H1 (cell line): ENCODE measurements at regions not wholly inside any gene's neighbourhood (a gene's known extent, or its start where the extent isn't known, plus 50 kb on each side); places are given as distances from the start of the nearest gene placed in this dataset.
A peak's percentile ranks its signal among the peaks of the same experiment; 100 is the strongest.

Experiments used
- CTCF ChIA-PET: fragments of 300-600 bp; sonication (Branson Sonifier 250); formaldehyde crosslinking; loops from one replicate; lab custom pipeline; 2021; ENCODE audit not compliant: partially characterized antibody; lab: Charles Lee
- POLR2A ChIA-PET: fragments of 300-600 bp; sonication (Branson Sonifier 250); formaldehyde crosslinking; loops from one replicate; lab custom pipeline; 2021; ENCODE audit warnings: inconsistent platforms; ENCODE audit not compliant: partially characterized antibody; lab: Charles Lee
- DNase-seq, 2 experiments: peaks; one replicate each; pipeline versions ENCODE4 v3.0.0 to v3.0.0-alpha.2; 2010 to 2022; ENCODE audit warnings: low spot score in 2 of 2, low read depth in 1 of 2, mixed read lengths in 1 of 2
- FAIRE-seq: peaks from 2 replicates; lab custom pipeline; 2011; peaks lifted over from hg19 to GRCh38; lab: Jason Lieb, UNC
- H2AFZ ChIP-seq: 2 replicates; pipeline ENCODE4 v1.8.1; 2012; ENCODE audit warnings: low read length, inconsistent platforms
- H2AK5ac ChIP-seq: 2 replicates; pipeline ENCODE4 v1.6.1; 2013; ENCODE audit warnings: low read depth, low read length
- H2BK120ac ChIP-seq: replicated peaks from 2 replicates; pipeline ENCODE3; 2013; ENCODE audit warnings: low read depth, low read length, inconsistent platforms
- H2BK12ac ChIP-seq: 2 replicates; pipeline ENCODE4 v1.6.1; 2013; ENCODE audit warnings: low read depth, low read length
- H2BK15ac ChIP-seq: 2 replicates; pipeline ENCODE4 v1.6.1; 2013; ENCODE audit warnings: low read length
- H2BK20ac ChIP-seq: 2 replicates; pipeline ENCODE4 v1.6.1; 2013; ENCODE audit warnings: low read length
- H2BK5ac ChIP-seq: 2 replicates; pipeline ENCODE4 v1.6.1; 2013; ENCODE audit warnings: low read depth, low read length
- H3K14ac ChIP-seq: 2 replicates; pipeline ENCODE4 v1.6.1; 2013; ENCODE audit warnings: inconsistent platforms; ENCODE audit not compliant: insufficient read length
- H3K18ac ChIP-seq: 2 replicates; pipeline ENCODE4 v1.6.1; 2013; ENCODE audit warnings: low read length; ENCODE audit errors: extremely low read depth
- H3K23ac ChIP-seq: 2 replicates; pipeline ENCODE4 v1.6.1; 2013; ENCODE audit warnings: inconsistent platforms; ENCODE audit not compliant: insufficient read length
- H3K23me2 ChIP-seq: 2 replicates; pipeline ENCODE4 v1.6.1; 2013; ENCODE audit warnings: low read depth, low read length
- H3K27ac ChIP-seq: 2 replicates; pipeline ENCODE4 v1.6.1; 2011; ENCODE audit warnings: low read depth, low read length, inconsistent platforms
- H3K27me3 ChIP-seq, 4 experiments: replicated peaks in 1 of 4; 1 replicate in 1 of 4; 2 replicates in 3 of 4; pipeline versions ENCODE4 v1.6.1 to v1.8.1; 2011 to 2013; ENCODE audit warnings: low read length in 3 of 4, mild to moderate bottlenecking in 3 of 4, inconsistent platforms in 2 of 4, mixed read lengths in 2 of 4, moderate library complexity in 1 of 4; ENCODE audit not compliant: control insufficient read depth in 3 of 4, insufficient read depth in 3 of 4; ENCODE audit errors: extremely low read depth in 1 of 4
- H3K36me3 ChIP-seq, 4 experiments: 2 replicates each; pipeline versions ENCODE4 v1.6.1 to v1.8.1; 2011 to 2013; ENCODE audit warnings: mild to moderate bottlenecking in 4 of 4, low read length in 3 of 4, moderate library complexity in 2 of 4, control low read depth in 1 of 4, inconsistent platforms in 1 of 4; ENCODE audit not compliant: insufficient read depth in 4 of 4, control insufficient read depth in 2 of 4
- H3K4ac ChIP-seq: replicated peaks from 2 replicates; pipeline ENCODE3; 2013; ENCODE audit warnings: low read length, low read depth, mixed read lengths, inconsistent platforms; ENCODE audit not compliant: insufficient read length
- H3K4me1 ChIP-seq, 4 experiments: replicated peaks in 1 of 4; 1 replicate in 1 of 4; 2 replicates in 3 of 4; pipeline versions ENCODE4 v1.6.1 to v1.8.1; 2011 to 2013; ENCODE audit warnings: low read length in 3 of 4, inconsistent platforms in 2 of 4, mixed read lengths in 1 of 4; ENCODE audit not compliant: insufficient read depth in 4 of 4, control insufficient read depth in 3 of 4
- H3K4me2 ChIP-seq, 2 experiments: 2 replicates each; pipeline versions ENCODE4 v1.6.1 to v1.8.1; 2011 to 2013; ENCODE audit warnings: low read depth in 2 of 2, low read length in 2 of 2, control low read depth in 1 of 2, inconsistent platforms in 1 of 2, mild to moderate bottlenecking in 1 of 2; ENCODE audit not compliant: insufficient read depth in 1 of 2
- H3K4me3 ChIP-seq, 4 experiments: fragments of 200-600, 300-600 bp in 1 of 4; sonication (generic), shearing (Covaris generic), sonication (Bioruptor Twin) in 1 of 4; 2 replicates each; pipeline versions ENCODE4 v1.5.1 to v1.8.1; 2011 to 2016; ENCODE audit warnings: low read length in 4 of 4, low read depth in 3 of 4, control low read depth in 2 of 4, inconsistent platforms in 2 of 4, mild to moderate bottlenecking in 2 of 4, mixed read lengths in 1 of 4, moderate library complexity in 1 of 4; ENCODE audit not compliant: insufficient read depth in 2 of 4; ENCODE audit errors: extremely low read depth in 1 of 4
- H3K56ac ChIP-seq: replicated peaks from 2 replicates; pipeline ENCODE3; 2013; ENCODE audit warnings: low read depth, mild to moderate bottlenecking, mixed read lengths, low read length, inconsistent platforms; ENCODE audit not compliant: insufficient read length
- H3K79me1 ChIP-seq: 2 replicates; pipeline ENCODE4 v1.6.1; 2013; ENCODE audit warnings: low read depth, low read length, control low read depth
- H3K79me2 ChIP-seq, 2 experiments: 2 replicates each; pipeline versions ENCODE4 v1.6.1 to v1.8.1; 2012 to 2013; ENCODE audit warnings: low read length in 2 of 2, mild to moderate bottlenecking in 2 of 2, inconsistent platforms in 1 of 2; ENCODE audit not compliant: insufficient read depth in 2 of 2, control insufficient read depth in 1 of 2
- H3K9ac ChIP-seq, 4 experiments: replicated peaks in 1 of 4; 1 replicate in 1 of 4; 2 replicates in 3 of 4; pipeline versions ENCODE4 v1.6.1 to v1.8.1; 2011 to 2013; ENCODE audit warnings: low read depth in 3 of 4, low read length in 3 of 4, control low read depth in 2 of 4, mild to moderate bottlenecking in 2 of 4, moderate library complexity in 2 of 4, inconsistent platforms in 1 of 4; ENCODE audit errors: extremely low read depth in 1 of 4
- H3K9me3 ChIP-seq, 2 experiments: 2 replicates each; pipeline versions ENCODE4 v1.6.1 to v1.8.1; 2012 to 2013; ENCODE audit warnings: mild to moderate bottlenecking in 2 of 2, moderate library complexity in 2 of 2, control low read depth in 1 of 2, inconsistent platforms in 1 of 2, low read depth in 1 of 2, low read length in 1 of 2, mixed read lengths in 1 of 2; ENCODE audit not compliant: insufficient read depth in 2 of 2
- H4K20me1 ChIP-seq, 2 experiments: replicated peaks in 1 of 2; 2 replicates each; pipeline versions ENCODE3 to v1.8.1; 2011 to 2013; ENCODE audit warnings: inconsistent platforms in 2 of 2, low read length in 2 of 2, mild to moderate bottlenecking in 1 of 2; ENCODE audit not compliant: insufficient read depth in 2 of 2, control insufficient read depth in 1 of 2
- H4K5ac ChIP-seq: 2 replicates; pipeline ENCODE4 v1.6.1; 2013; ENCODE audit warnings: low read length, low read depth, mixed read lengths, inconsistent platforms; ENCODE audit not compliant: insufficient read length
- H4K8ac ChIP-seq: 2 replicates; pipeline ENCODE4 v1.8.0; 2013; ENCODE audit warnings: mild to moderate bottlenecking, moderate library complexity, low read length, inconsistent platforms; ENCODE audit not compliant: insufficient read depth; ENCODE audit errors: extremely low read depth
- H4K91ac ChIP-seq: replicated peaks from 2 replicates; pipeline ENCODE3; 2013; ENCODE audit warnings: low read length, mixed read lengths, inconsistent platforms; ENCODE audit not compliant: insufficient read length
- KDM1A ChIP-seq: fragments of 200-600, 300-600 bp; sonication (generic); IDR thresholded peaks from 2 replicates; pipeline ENCODE4 v1.7.1; 2016; ENCODE audit warnings: mild to moderate bottlenecking, low read length, borderline replicate concordance
- RAD21 ChIP-seq, 2 experiments: IDR thresholded peaks in 1 of 2; conservative IDR thresholded peaks in 1 of 2; 2 replicates each; pipeline ENCODE4 v1.6.1; 2011; ENCODE audit warnings: low read depth in 2 of 2, low read length in 2 of 2, improper control_type of control experiment in 1 of 2, inconsistent platforms in 1 of 2, mild to moderate bottlenecking in 1 of 2, moderate library complexity in 1 of 2
- SRF ChIP-seq: IDR thresholded peaks from 2 replicates; pipeline ENCODE4 v1.6.1; 2011; ENCODE audit warnings: mild to moderate bottlenecking, low read depth, low read length, moderate library complexity
- WGBS, 2 experiments: shearing (Covaris generic) in 1 of 2; methylation state at CpG; one replicate each; pipeline versions ENCODE4 v1.1.6 to v1.1.7; 2013 to 2015; ENCODE audit warnings: low lambda C conversion rate in 2 of 2, mixed read lengths in 2 of 2, inconsistent platforms in 1 of 2, low coverage in 1 of 2, missing lambda C conversion rate in 1 of 2; ENCODE audit not compliant: insufficient replicate concordance in 2 of 2, insufficient coverage in 1 of 2, insufficient read length in 1 of 2; ENCODE audit errors: extremely low coverage in 1 of 2, missing lambda C conversion rate in 1 of 2; 5-methylcytosine and 5-hydroxymethylcytosine counted together
- TF ChIP-seq, protein P1 (sequence below): IDR thresholded peaks from 2 replicates; pipeline ENCODE4 v1.6.1; 2012; ENCODE audit warnings: inconsistent platforms
- TF ChIP-seq, protein P2 (sequence below), 3 experiments: IDR thresholded peaks; 1 replicate in 2 of 3; 2 replicates in 1 of 3; pipeline versions ENCODE4 v1.5.1 to v1.6.1; 2011; ENCODE audit warnings: low read length in 3 of 3, mild to moderate bottlenecking in 3 of 3, inconsistent platforms in 2 of 3, low read depth in 1 of 3, moderate library complexity in 1 of 3; ENCODE audit not compliant: insufficient read depth in 1 of 3; ENCODE audit errors: control extremely low read depth in 1 of 3

DNA sequence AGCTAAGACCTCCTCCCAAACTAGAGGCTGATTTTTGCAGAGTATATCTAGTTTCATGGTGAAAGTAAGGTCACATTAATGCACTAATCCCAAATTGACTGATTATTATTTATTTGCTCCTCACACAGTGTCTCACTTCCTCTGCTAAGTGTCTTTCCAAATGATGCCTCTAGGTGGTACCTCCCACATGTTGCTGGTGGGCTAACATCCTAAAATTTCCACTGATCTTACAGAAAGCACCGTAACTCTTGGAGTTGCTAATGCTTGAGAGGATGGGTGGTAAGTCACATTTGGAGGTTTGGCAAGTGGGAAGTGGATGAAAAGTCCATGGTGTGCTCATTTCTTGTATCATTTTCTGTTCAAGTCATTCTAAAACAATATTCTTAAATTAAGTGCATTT is 428.7 kb upstream of the GYPC start:
- Histone ChIP-seq H4K5ac (no peak overlapping the region), H2BK5ac (no peak overlapping the region), H2BK120ac (no peak overlapping the region), H3K9me3 (no peaks in the 10 kb centered on the region), H3K18ac (no peak overlapping the region), H4K8ac (no peak overlapping the region), H3K23ac (no peak overlapping the region), H3K4me2 (no peak overlapping the region), H3K14ac (no peak overlapping the region), H3K36me3 (no peaks in the 10 kb centered on the region), H3K4ac (no peak overlapping the region), H2BK15ac (no peak overlapping the region), H3K56ac (no peak overlapping the region), H3K9ac (no peak overlapping the region), H3K27me3 (no peaks in the 10 kb centered on the region), H3K23me2 (no peaks in the 10 kb centered on the region; the same call in 1 of the 2 replicates), H4K91ac (no peak overlapping the region), H3K27ac (no peak overlapping the region), H3K4me1 (no peaks in the 10 kb centered on the region), H2BK20ac (no peak overlapping the region), H3K79me2 (no peaks in the 10 kb centered on the region), H2AK5ac (no peak overlapping the region), H2AFZ (no peak overlapping the region), H3K79me1 (no peaks in the 10 kb centered on the region), H2BK12ac (no peak overlapping the region), H3K4me3 (no peak overlapping the region), H4K20me1 (no peaks in the 10 kb centered on the region)
- WGBS, 2 experiments = 79% methylated on average over 1 of the region's 1 CpG; no CpG with 5 or more reads in 1 of the 2 experiments
- TF ChIP-seq RAD21 (IDR thresholded peaks at IDR 0.05 in 1 of 2, conservative IDR thresholded peaks at IDR 0.05 in 1 of 2; ENCODE audit: low read depth in 2 of 2, low read length in 2 of 2) = peak; percentile 59 to 60
- TF ChIP-seq, protein P1, sequence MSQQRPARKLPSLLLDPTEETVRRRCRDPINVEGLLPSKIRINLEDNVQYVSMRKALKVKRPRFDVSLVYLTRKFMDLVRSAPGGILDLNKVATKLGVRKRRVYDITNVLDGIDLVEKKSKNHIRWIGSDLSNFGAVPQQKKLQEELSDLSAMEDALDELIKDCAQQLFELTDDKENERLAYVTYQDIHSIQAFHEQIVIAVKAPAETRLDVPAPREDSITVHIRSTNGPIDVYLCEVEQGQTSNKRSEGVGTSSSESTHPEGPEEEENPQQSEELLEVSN = no peak
- TF ChIP-seq, protein P2, sequence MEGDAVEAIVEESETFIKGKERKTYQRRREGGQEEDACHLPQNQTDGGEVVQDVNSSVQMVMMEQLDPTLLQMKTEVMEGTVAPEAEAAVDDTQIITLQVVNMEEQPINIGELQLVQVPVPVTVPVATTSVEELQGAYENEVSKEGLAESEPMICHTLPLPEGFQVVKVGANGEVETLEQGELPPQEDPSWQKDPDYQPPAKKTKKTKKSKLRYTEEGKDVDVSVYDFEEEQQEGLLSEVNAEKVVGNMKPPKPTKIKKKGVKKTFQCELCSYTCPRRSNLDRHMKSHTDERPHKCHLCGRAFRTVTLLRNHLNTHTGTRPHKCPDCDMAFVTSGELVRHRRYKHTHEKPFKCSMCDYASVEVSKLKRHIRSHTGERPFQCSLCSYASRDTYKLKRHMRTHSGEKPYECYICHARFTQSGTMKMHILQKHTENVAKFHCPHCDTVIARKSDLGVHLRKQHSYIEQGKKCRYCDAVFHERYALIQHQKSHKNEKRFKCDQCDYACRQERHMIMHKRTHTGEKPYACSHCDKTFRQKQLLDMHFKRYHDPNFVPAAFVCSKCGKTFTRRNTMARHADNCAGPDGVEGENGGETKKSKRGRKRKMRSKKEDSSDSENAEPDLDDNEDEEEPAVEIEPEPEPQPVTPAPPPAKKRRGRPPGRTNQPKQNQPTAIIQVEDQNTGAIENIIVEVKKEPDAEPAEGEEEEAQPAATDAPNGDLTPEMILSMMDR (IDR thresholded peaks at IDR 0.05; ENCODE audit: control extremely low read depth in 1 of 3, insufficient read depth in 1 of 3, low read depth in 1 of 3, low read length in 3 of 3) = peak in 2 of 3 experiments; percentile 23 to 63; a peak in 2 of 4 replicates
- TF ChIP-seq SRF = no peak
- no peak for TF ChIP-seq KDM1A
- peak; percentile 42 for FAIRE-seq
- DNase-seq = no peak
- ChIA-PET CTCF (interaction anchor here (0.8 to 2.9 kb wide), 10 partner anchors 9 to 585 kb away, joined by 3 to 10 read pairs (median 4); no protein-coding TSS in a partner anchor), POLR2A (no interaction called here)
